ENCODE measurements at regions not wholly inside any gene's neighbourhood (a gene's known extent, or its start where the extent isn't known, plus 50 kb on each side); places are given as distances from the start of the nearest gene placed in this dataset.

- H3K27ac ChIP-seq: no peak overlapping the region
- no peak for TF ChIP-seq ZFX (IDR thresholded peaks at IDR 0.05)
- no peak for TF ChIP-seq CTCF (conservative IDR thresholded peaks at IDR 0.05)
Observed at GRCh38 chr12:12010277-12011039, 60.3 kb upstream of the BCL2L14 start.

GRCh38 chr12:12011880-12012260 is 58.9 kb upstream of the BCL2L14 start:
- H3K27ac ChIP-seq: no peak overlapping the region
- no peak for TF ChIP-seq ZFX (IDR thresholded peaks at IDR 0.05)
- no peak for TF ChIP-seq CTCF (conservative IDR thresholded peaks at IDR 0.05)

- no peak overlapping the region for H3K27ac ChIP-seq
- TF ChIP-seq CTCF (conservative IDR thresholded peaks at IDR 0.05) (no peak), ZFX (IDR thresholded peaks at IDR 0.05) (no peak)
Observed at GRCh38 chr12:12015073-12015685, 55.6 kb upstream of the BCL2L14 start.

DNA sequence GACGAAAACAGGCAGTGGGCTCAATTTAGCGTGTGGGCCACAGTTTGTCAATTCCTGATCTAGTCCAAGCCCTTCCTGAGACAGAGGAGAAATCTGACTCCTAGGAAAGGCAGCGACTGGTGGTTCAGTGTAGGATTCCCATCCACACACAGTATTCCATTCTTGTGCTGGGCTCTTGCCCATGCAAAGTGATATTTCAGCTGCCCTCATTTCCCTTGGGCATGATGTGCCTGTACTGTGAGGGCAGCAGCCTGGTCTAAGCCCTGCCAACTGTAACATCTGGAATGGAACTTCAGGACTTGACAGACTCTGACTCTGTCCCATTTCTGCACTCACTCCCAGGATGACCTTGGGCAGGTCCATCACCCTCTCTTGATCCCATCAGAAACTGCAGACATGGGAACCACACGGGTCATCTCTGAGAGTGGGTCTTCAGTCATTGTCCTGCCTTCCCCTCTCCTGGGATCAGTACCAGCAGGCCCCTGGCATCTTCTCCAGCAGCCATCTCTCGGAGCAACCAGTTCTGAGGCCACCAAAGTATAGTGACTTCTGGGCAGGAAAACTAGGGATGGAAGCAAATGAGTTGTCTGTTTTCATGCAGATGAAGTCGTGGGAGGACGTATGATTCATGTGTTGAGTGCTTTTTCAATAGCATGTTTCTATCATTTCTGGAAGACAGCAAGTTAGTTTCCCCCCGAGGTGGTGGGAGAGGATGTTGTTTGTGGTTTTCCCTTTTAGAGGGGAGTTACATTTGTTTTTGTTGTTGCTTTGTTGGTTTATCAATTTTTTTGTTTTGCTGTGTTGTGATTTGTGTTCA is 54.2 kb upstream of the BCL2L14 start:
- TF ChIP-seq ZFX (IDR thresholded peaks at IDR 0.05) (no peak), CTCF (conservative IDR thresholded peaks at IDR 0.05) (no peak)
- no peak overlapping the region for H3K27ac ChIP-seq

- TF ChIP-seq ZFX (IDR thresholded peaks at IDR 0.05) (no peak), CTCF (conservative IDR thresholded peaks at IDR 0.05) (no peak)
- no peak overlapping the region for H3K27ac ChIP-seq
Observed at GRCh38 chr12:12017135-12017581, 53.6 kb upstream of the BCL2L14 start.

GRCh38 chr12:12017798-12018197 is 52.9 kb upstream of the BCL2L14 start:
- no peak overlapping the region for H3K27ac ChIP-seq
- TF ChIP-seq CTCF (conservative IDR thresholded peaks at IDR 0.05): peak; percentile 13
- no peak for TF ChIP-seq ZFX (IDR thresholded peaks at IDR 0.05)

GRCh38 chr12:12018454-12018853 is 52.3 kb upstream of the BCL2L14 start:
- TF ChIP-seq ZFX (IDR thresholded peaks at IDR 0.05) (no peak), CTCF (conservative IDR thresholded peaks at IDR 0.05) (no peak)
- H3K27ac ChIP-seq: no peak overlapping the region
